H9 (cell line): ENCODE measurements at regions not wholly inside any gene's neighbourhood (a gene's known extent, or its start where the extent isn't known, plus 50 kb on each side); places are given as distances from the start of the nearest gene placed in this dataset.

ENCODE experiments used
- DNase-seq: peaks from one replicate; pipeline ENCODE4 v3.0.0-alpha.2; 2017
- H2AFZ ChIP-seq: one replicate; pipeline ENCODE4 v1.6.1; 2013; ENCODE audit warnings: mild to moderate bottlenecking, low read length, control low read depth, moderate library complexity
- H2AK5ac ChIP-seq: 2 replicates; pipeline ENCODE4 v1.6.1; 2013; ENCODE audit warnings: low read length, control low read depth, mixed read lengths; ENCODE audit not compliant: insufficient read length
- H2BK120ac ChIP-seq: one replicate; pipeline ENCODE4 v1.6.1; 2013; ENCODE audit warnings: low read depth, mild to moderate bottlenecking, low read length, control low read depth, inconsistent platforms; ENCODE audit not compliant: poor library complexity, severe bottlenecking
- H2BK12ac ChIP-seq: 2 replicates; pipeline ENCODE4 v1.6.1; 2013; ENCODE audit warnings: low read length, control low read depth, mixed read lengths, low read depth; ENCODE audit not compliant: insufficient read length
- H2BK15ac ChIP-seq: 2 replicates; pipeline ENCODE4 v1.6.1; 2013; ENCODE audit warnings: low read depth, low read length, control low read depth
- H2BK20ac ChIP-seq: one replicate; pipeline ENCODE4 v1.6.1; 2013; ENCODE audit warnings: low read depth, mild to moderate bottlenecking, low read length, control low read depth, inconsistent platforms; ENCODE audit not compliant: poor library complexity, severe bottlenecking
- H2BK5ac ChIP-seq: 2 replicates; pipeline ENCODE4 v1.6.1; 2013; ENCODE audit warnings: low read length, control low read depth, mixed read lengths; ENCODE audit not compliant: insufficient read length
- H3K14ac ChIP-seq: 2 replicates; pipeline ENCODE4 v1.6.1; 2013; ENCODE audit warnings: low read length, control low read depth; ENCODE audit not compliant: insufficient read depth
- H3K18ac ChIP-seq: 2 replicates; pipeline ENCODE4 v1.6.1; 2013; ENCODE audit warnings: low read depth, mild to moderate bottlenecking, mixed read lengths, low read length, control low read depth; ENCODE audit not compliant: insufficient read length
- H3K23ac ChIP-seq: 2 replicates; pipeline ENCODE4 v1.6.1; 2013; ENCODE audit warnings: low read length, control low read depth, mixed read lengths, low read depth; ENCODE audit not compliant: insufficient read length
- H3K23me2 ChIP-seq: 2 replicates; pipeline ENCODE4 v1.6.1; 2013; ENCODE audit warnings: low read depth, mild to moderate bottlenecking, mixed read lengths, low read length, control low read depth; ENCODE audit not compliant: insufficient read length, poor library complexity, severe bottlenecking
- H3K27ac ChIP-seq: 2 replicates; pipeline ENCODE4 v1.5.1; 2013; ENCODE audit warnings: low read length, control low read depth, mixed read lengths, low read depth; ENCODE audit not compliant: insufficient read length
- H3K27me3 ChIP-seq: 2 replicates; pipeline ENCODE4 v1.6.1; 2013; ENCODE audit warnings: low read length, control low read depth, inconsistent platforms; ENCODE audit not compliant: insufficient read depth
- H3K4ac ChIP-seq: 2 replicates; pipeline ENCODE4 v1.6.1; 2013; ENCODE audit warnings: low read depth, mild to moderate bottlenecking, control low read depth, inconsistent platforms, low read length, moderate library complexity
- H3K4me1 ChIP-seq: 2 replicates; pipeline ENCODE4 v1.6.1; 2013; ENCODE audit warnings: low read length, control low read depth, inconsistent platforms; ENCODE audit not compliant: insufficient read depth
- H3K4me2 ChIP-seq: 2 replicates; pipeline ENCODE4 v1.6.1; 2013; ENCODE audit warnings: low read length, control low read depth, mixed read lengths; ENCODE audit not compliant: insufficient read length, insufficient read depth
- H3K56ac ChIP-seq: 2 replicates; pipeline ENCODE4 v1.6.1; 2013; ENCODE audit warnings: low read depth, mild to moderate bottlenecking, mixed read lengths, low read length, control low read depth; ENCODE audit not compliant: insufficient read length
- H3K79me1 ChIP-seq: 2 replicates; pipeline ENCODE4 v1.6.1; 2013; ENCODE audit warnings: low read depth, mild to moderate bottlenecking, moderate library complexity, low read length, control low read depth, inconsistent platforms; ENCODE audit not compliant: insufficient read depth, poor library complexity, severe bottlenecking
- H3K79me2 ChIP-seq: 2 replicates; pipeline ENCODE4 v1.6.1; 2013; ENCODE audit warnings: low read length, control low read depth, inconsistent platforms; ENCODE audit not compliant: insufficient read depth
- H3K9ac ChIP-seq: 2 replicates; pipeline ENCODE4 v1.6.1; 2013; ENCODE audit warnings: low read length, control low read depth, mixed read lengths; ENCODE audit not compliant: insufficient read length; ENCODE audit errors: extremely low read depth
- H3K9me3 ChIP-seq: one replicate; pipeline ENCODE4 v1.6.1; 2013; ENCODE audit warnings: low read depth, low read length, inconsistent platforms; ENCODE audit not compliant: control insufficient read depth
- H3T11ph ChIP-seq: one replicate; pipeline ENCODE4 v1.6.1; 2013; ENCODE audit warnings: mild to moderate bottlenecking, low read length, control low read depth, inconsistent platforms
- H4K20me1 ChIP-seq: one replicate; pipeline ENCODE4 v1.6.1; 2013; ENCODE audit not compliant: control insufficient read depth, insufficient read length, insufficient read depth
- H4K5ac ChIP-seq: 2 replicates; pipeline ENCODE4 v1.6.1; 2013; ENCODE audit warnings: low read depth, mild to moderate bottlenecking, mixed read lengths, low read length, control low read depth; ENCODE audit not compliant: insufficient read length
- H4K8ac ChIP-seq: replicated peaks from 2 replicates; pipeline ENCODE4 v1.6.1; 2013; ENCODE audit warnings: low read length, control low read depth, mixed read lengths, low read depth; ENCODE audit not compliant: insufficient read length
- H4K91ac ChIP-seq: 2 replicates; pipeline ENCODE4 v1.6.1; 2013; ENCODE audit warnings: low read depth, mild to moderate bottlenecking, moderate library complexity, mixed read lengths, low read length, control low read depth; ENCODE audit not compliant: insufficient read length
- H3K27ac Mint-ChIP-seq, 3 experiments: 2 replicates in 2 of 3; 3 replicates in 1 of 3; pipeline ENCODE4 v1.8.0; 2020 to 2021; ENCODE audit warnings: mixed read lengths in 3 of 3, mild to moderate bottlenecking in 1 of 3, moderate library complexity in 1 of 3
- H3K27me3 Mint-ChIP-seq: 2 replicates; pipeline ENCODE4 v1.8.0; 2021; ENCODE audit warnings: low read depth, mild to moderate bottlenecking, moderate library complexity, mixed read lengths
- H3K36me3 Mint-ChIP-seq, 3 experiments: 2 replicates in 2 of 3; 3 replicates in 1 of 3; pipeline ENCODE4 v1.8.0; 2020 to 2021; ENCODE audit warnings: low read depth in 3 of 3, mixed read lengths in 3 of 3; ENCODE audit not compliant: insufficient read depth in 1 of 3
- H3K4me1 Mint-ChIP-seq, 2 experiments: 2 replicates each; pipeline ENCODE4 v1.8.0; 2020; ENCODE audit warnings: mixed read lengths in 2 of 2
- H3K4me3 Mint-ChIP-seq, 2 experiments: 2 replicates in 1 of 2; 3 replicates in 1 of 2; pipeline ENCODE4 v1.8.0; 2020 to 2021; ENCODE audit warnings: mild to moderate bottlenecking in 2 of 2, mixed read lengths in 2 of 2, moderate library complexity in 1 of 2
- H3K9me3 Mint-ChIP-seq, 2 experiments: 2 replicates in 1 of 2; 3 replicates in 1 of 2; pipeline ENCODE4 v1.8.0; 2020; ENCODE audit warnings: mild to moderate bottlenecking in 2 of 2, mixed read lengths in 2 of 2, moderate library complexity in 1 of 2
- CTCF ChIP-seq: fragments of 200-600 bp; sonication (generic); conservative IDR thresholded peaks from 3 replicates; pipeline ENCODE4 v1.8.0; 2021; ENCODE audit warnings: antibody characterized with exemption, mild to moderate bottlenecking
- WGBS: extraction: QIAGEN DNeasy Blood & Tissue Kit; methylation state at CpG from one replicate; pipeline ENCODE4 v1.1.7; 2013; ENCODE audit warnings: missing lambda C conversion rate, low lambda C conversion rate, mixed read lengths; ENCODE audit not compliant: insufficient read length; ENCODE audit errors: extremely low coverage; 5-methylcytosine and 5-hydroxymethylcytosine counted together

- H3T11ph ChIP-seq: no peak overlapping the region
- H2BK20ac ChIP-seq: no peak overlapping the region
- no peaks in the 10 kb centered on the region for H3K23me2 ChIP-seq
- no peaks in the 10 kb centered on the region for H3K79me2 ChIP-seq
- peaks cover 0 to 5% (median 0%) of the 10 kb centered on the region in 3 experiments; a peak in 1 of 7 replicates for H3K36me3 Mint-ChIP-seq
- no peaks in the 10 kb centered on the region for H3K79me1 ChIP-seq
- H3K27me3 Mint-ChIP-seq: no peaks in the 10 kb centered on the region; the same call in 1 of the 2 replicates
- H3K14ac ChIP-seq: no peak overlapping the region
- no peaks in the 10 kb centered on the region for H3K4me1 Mint-ChIP-seq
- H3K23ac ChIP-seq: no peak overlapping the region
- no peak overlapping the region for H2BK12ac ChIP-seq
- peak; percentile 68 for TF ChIP-seq CTCF
- H3K9me3 Mint-ChIP-seq: peaks cover 0 to 8% of the 10 kb centered on the region in 2 experiments; a peak in 4 of 5 replicates
- no peak overlapping the region for H2BK120ac ChIP-seq
- no peak overlapping the region for H3K4me2 ChIP-seq
- no peak overlapping the region for H3K56ac ChIP-seq
- no CpG with 5 or more reads among the region's 2 CpGs for WGBS
- no peaks in the 10 kb centered on the region for H3K9me3 ChIP-seq
- no peak overlapping the region for H4K5ac ChIP-seq
- DNase-seq: peak; percentile 37
- no peak overlapping the region for H2BK15ac ChIP-seq
- H3K9ac ChIP-seq: no peak overlapping the region
- no peak overlapping the region for H3K4me3 Mint-ChIP-seq
- no peak overlapping the region for H4K8ac ChIP-seq
- H4K91ac ChIP-seq: no peak overlapping the region
- no peak overlapping the region for H3K18ac ChIP-seq
- H4K20me1 ChIP-seq: no peaks in the 10 kb centered on the region
- no peaks in the 10 kb centered on the region for H3K27me3 ChIP-seq
- H3K27ac ChIP-seq: no peak overlapping the region
- no peak overlapping the region for H2BK5ac ChIP-seq
- H2AFZ ChIP-seq: no peak overlapping the region
- no peak overlapping the region for H3K27ac Mint-ChIP-seq
- no peaks in the 10 kb centered on the region for H3K4me1 ChIP-seq
- H3K4ac ChIP-seq: no peak overlapping the region
- H2AK5ac ChIP-seq: no peak overlapping the region
Observed at GRCh38 chr17:70808596-70808995, 639.3 kb downstream of the KCNJ2 start.
